ENCODE measurements at regions not wholly inside any gene's neighbourhood (a gene's known extent, or its start where the extent isn't known, plus 50 kb on each side); places are given as distances from the start of the nearest gene placed in this dataset.

DNA sequence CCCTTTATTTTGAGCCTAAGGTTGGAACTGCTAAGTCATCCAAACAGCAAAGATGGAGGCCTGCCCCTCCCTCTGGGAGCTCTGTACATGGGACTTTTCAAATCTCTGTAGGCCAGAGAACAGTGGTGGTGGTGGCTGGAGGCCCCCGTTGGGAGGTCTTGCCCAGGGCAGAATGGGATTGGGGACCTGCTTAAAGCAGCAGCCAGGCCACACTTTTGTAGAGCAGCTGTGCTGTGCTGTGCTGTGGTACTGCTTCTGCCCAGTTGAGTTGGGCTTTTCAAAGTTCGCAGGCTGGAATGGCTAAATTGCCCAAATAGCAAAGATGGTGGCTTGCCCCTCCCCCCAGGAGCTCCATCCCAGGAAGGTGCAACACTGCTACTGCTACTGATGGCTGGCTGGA is 147.5 kb upstream of the TACR3 start:
- ATAC-seq (ENCODE audit: low read depth): no peak
- Mint-ChIP-seq H3K9me3 (ENCODE audit: insufficient read depth) (peaks cover 2% of the 10 kb centered on the region), H3K27me3 (no peaks in the 10 kb centered on the region), H3K4me1 (no peaks in the 10 kb centered on the region), H3K4me3 (no peak overlapping the region), H3K27ac (no peak overlapping the region)
- H3K9ac ChIP-seq (ENCODE audit: low read length): no peak overlapping the region
- no peak for DNase-seq
- H3K79me2 ChIP-seq (ENCODE audit: control insufficient read depth, insufficient read depth, low read length): no peaks in the 10 kb centered on the region
- no peak overlapping the region for H3K4me3 ChIP-seq (ENCODE audit: control extremely low read depth in 1 of 5, extremely low read depth in 1 of 5, insufficient read depth in 1 of 5, low read depth in 2 of 5, low read length in 4 of 5)
- intact Hi-C loops (cut with micrococcal nuclease): no loop called here
- TF ChIP-seq, protein P1, sequence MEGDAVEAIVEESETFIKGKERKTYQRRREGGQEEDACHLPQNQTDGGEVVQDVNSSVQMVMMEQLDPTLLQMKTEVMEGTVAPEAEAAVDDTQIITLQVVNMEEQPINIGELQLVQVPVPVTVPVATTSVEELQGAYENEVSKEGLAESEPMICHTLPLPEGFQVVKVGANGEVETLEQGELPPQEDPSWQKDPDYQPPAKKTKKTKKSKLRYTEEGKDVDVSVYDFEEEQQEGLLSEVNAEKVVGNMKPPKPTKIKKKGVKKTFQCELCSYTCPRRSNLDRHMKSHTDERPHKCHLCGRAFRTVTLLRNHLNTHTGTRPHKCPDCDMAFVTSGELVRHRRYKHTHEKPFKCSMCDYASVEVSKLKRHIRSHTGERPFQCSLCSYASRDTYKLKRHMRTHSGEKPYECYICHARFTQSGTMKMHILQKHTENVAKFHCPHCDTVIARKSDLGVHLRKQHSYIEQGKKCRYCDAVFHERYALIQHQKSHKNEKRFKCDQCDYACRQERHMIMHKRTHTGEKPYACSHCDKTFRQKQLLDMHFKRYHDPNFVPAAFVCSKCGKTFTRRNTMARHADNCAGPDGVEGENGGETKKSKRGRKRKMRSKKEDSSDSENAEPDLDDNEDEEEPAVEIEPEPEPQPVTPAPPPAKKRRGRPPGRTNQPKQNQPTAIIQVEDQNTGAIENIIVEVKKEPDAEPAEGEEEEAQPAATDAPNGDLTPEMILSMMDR (IDR thresholded peaks at IDR 0.05): no peak
- TF ChIP-seq EZH2 (IDR thresholded peaks at IDR 0.05; ENCODE audit: borderline replicate concordance, insufficient read depth, low read depth, low read length, poor library complexity, severe bottlenecking): no peak
- no peaks in the 10 kb centered on the region for H3K36me3 ChIP-seq (replicated peaks in 1 of 2; ENCODE audit: control extremely low read depth in 1 of 2, control insufficient read depth in 1 of 2, extremely low read depth in 1 of 2, insufficient read depth in 2 of 2, low read length in 1 of 2)
- no peaks in the 10 kb centered on the region for H3K9me3 ChIP-seq (ENCODE audit: control extremely low read depth in 1 of 3, control insufficient read depth in 2 of 3, insufficient read depth in 1 of 3, low read length in 2 of 3)
- H2AFZ ChIP-seq (ENCODE audit: insufficient read depth, low read depth, low read length, poor library complexity, severe bottlenecking): no peak overlapping the region
- H3K4me1 ChIP-seq (ENCODE audit: control insufficient read depth in 2 of 2, insufficient read depth in 2 of 2, low read length in 2 of 2): no peaks in the 10 kb centered on the region
- no peaks in the 10 kb centered on the region for H3K27me3 ChIP-seq (replicated peaks in 1 of 4; ENCODE audit: control extremely low read depth in 1 of 4, control insufficient read depth in 3 of 4, insufficient read depth in 4 of 4, low read length in 3 of 4)
- H4K20me1 ChIP-seq (ENCODE audit: control insufficient read depth, insufficient read depth, low read length, poor library complexity, severe bottlenecking): no peaks in the 10 kb centered on the region
- no peak overlapping the region for H3K27ac ChIP-seq (ENCODE audit: low read length in 2 of 2)
- ChIA-PET POLR2A (no interaction called here), CTCF (no interaction called here)
- H3K4me2 ChIP-seq (replicated peaks; ENCODE audit: low read depth, low read length, poor library complexity, severe bottlenecking): no peak overlapping the region
- WGBS (ENCODE audit: insufficient coverage): 80% methylated on average over 2 of the region's 2 CpGs

DNA sequence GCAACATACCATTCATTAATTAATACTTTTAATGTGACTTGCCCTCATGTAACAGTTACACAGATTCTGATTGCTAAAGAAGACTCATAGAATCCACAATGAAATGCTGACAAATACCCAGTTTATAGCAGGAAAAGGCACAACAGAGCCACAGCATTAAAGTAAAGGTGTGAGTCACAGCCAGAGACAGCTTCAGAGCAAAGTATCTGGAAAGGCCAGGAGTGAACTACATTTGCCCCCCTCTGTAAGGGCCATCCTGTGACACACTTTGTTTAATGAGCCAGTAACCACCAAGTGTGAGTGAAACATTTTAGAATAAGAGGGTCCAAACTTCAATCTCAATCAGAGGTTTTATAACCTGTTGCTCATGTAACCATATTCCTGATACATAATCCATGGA is 133.8 kb upstream of the TACR3 start:
- Histone ChIP-seq H3K36me3 (replicated peaks in 1 of 2; ENCODE audit: control extremely low read depth in 1 of 2, control insufficient read depth in 1 of 2, extremely low read depth in 1 of 2, insufficient read depth in 2 of 2, low read length in 1 of 2) (no peaks in the 10 kb centered on the region), H4K20me1 (ENCODE audit: control insufficient read depth, insufficient read depth, low read length, poor library complexity, severe bottlenecking) (no peaks in the 10 kb centered on the region), H3K27ac (ENCODE audit: low read length in 2 of 2) (no peak overlapping the region), H3K9me3 (ENCODE audit: control extremely low read depth in 1 of 3, control insufficient read depth in 2 of 3, insufficient read depth in 1 of 3, low read length in 2 of 3) (no peaks in the 10 kb centered on the region), H3K4me3 (ENCODE audit: control extremely low read depth in 1 of 5, extremely low read depth in 1 of 5, insufficient read depth in 1 of 5, low read depth in 2 of 5, low read length in 4 of 5) (no peak overlapping the region), H3K79me2 (ENCODE audit: control insufficient read depth, insufficient read depth, low read length) (no peaks in the 10 kb centered on the region), H2AFZ (ENCODE audit: insufficient read depth, low read depth, low read length, poor library complexity, severe bottlenecking) (no peak overlapping the region), H3K27me3 (replicated peaks in 1 of 4; ENCODE audit: control extremely low read depth in 1 of 4, control insufficient read depth in 3 of 4, insufficient read depth in 4 of 4, low read length in 3 of 4) (no peaks in the 10 kb centered on the region), H3K4me1 (ENCODE audit: control insufficient read depth in 2 of 2, insufficient read depth in 2 of 2, low read length in 2 of 2) (no peaks in the 10 kb centered on the region), H3K4me2 (replicated peaks; ENCODE audit: low read depth, low read length, poor library complexity, severe bottlenecking) (no peak overlapping the region), H3K9ac (ENCODE audit: low read length) (no peak overlapping the region)
- no peaks in the 10 kb centered on the region for H3K27me3 Mint-ChIP-seq
- intact Hi-C loops (cut with micrococcal nuclease): no loop called here
- ATAC-seq (ENCODE audit: low read depth) (no peak), DNase-seq (no peak)
- CTCF ChIA-PET: no interaction called here
- H3K4me1 Mint-ChIP-seq: no peaks in the 10 kb centered on the region
- H3K27ac Mint-ChIP-seq: no peak overlapping the region
- no peak overlapping the region for H3K4me3 Mint-ChIP-seq
- no peak for TF ChIP-seq EZH2 (IDR thresholded peaks at IDR 0.05; ENCODE audit: borderline replicate concordance, insufficient read depth, low read depth, low read length, poor library complexity, severe bottlenecking)
- TF ChIP-seq, protein P1 (IDR thresholded peaks at IDR 0.05): no peak
- peaks cover 4% of the 10 kb centered on the region for H3K9me3 Mint-ChIP-seq (ENCODE audit: insufficient read depth)
- POLR2A ChIA-PET: no interaction called here

Data from B cell (primary cell).